ENCODE measurements at regions not wholly inside any gene's neighbourhood (a gene's known extent, or its start where the extent isn't known, plus 50 kb on each side); places are given as distances from the start of the nearest gene placed in this dataset.
"Not testable (repeated sequence)": the region's sequence is repeated elsewhere in the genome, so short reads cannot be mapped to it uniquely, and the experiment has no call there.

DNA sequence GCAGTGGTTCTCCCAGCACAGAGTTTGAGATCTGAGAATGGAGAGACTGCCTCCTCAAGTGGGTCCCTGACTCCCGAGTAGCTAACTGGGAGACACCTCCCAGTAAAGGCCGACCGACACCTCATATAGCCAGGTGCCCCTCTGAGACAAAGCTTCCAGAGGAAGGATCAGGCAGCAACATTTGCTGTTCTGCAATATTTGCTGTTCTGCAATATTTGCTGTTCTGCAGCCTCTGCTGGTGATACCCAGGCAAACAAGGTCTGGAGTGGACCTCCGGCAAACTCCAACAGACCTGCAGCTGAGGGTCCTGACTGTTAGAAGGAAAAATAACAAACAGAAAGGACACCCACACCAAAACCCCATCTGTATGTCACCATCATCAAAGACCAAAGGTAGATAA is 560.2 kb downstream of the SOX5 start:
- intact Hi-C loops (cut with micrococcal nuclease; ENCODE audit: unreplicated experiment); BruUV-seq (replicated peaks); ATAC-seq; H3K4me1 ChIP-seq (ENCODE audit: control insufficient read depth, insufficient read depth, low read length); H3K36me3 ChIP-seq (ENCODE audit: control insufficient read depth in 2 of 2, insufficient read depth in 2 of 2, low read length in 1 of 2); H3K27me3 ChIP-seq (replicated peaks in 1 of 2; ENCODE audit: control insufficient read depth in 2 of 2, insufficient read depth in 2 of 2, low read length in 1 of 2); in situ Hi-C loops (cut with MboI); H2AFZ ChIP-seq (ENCODE audit: control insufficient read depth, low read depth, low read length); SMC1A ChIA-PET (ENCODE audit: uncharacterized antibody, unreplicated experiment); H3K9me3 ChIP-seq (replicated peaks; ENCODE audit: control insufficient read depth, insufficient read depth, low read length); FAIRE-seq; H3K79me2 ChIP-seq (ENCODE audit: control insufficient read depth, insufficient read depth, low read length); H3K27ac ChIP-seq (ENCODE audit: control insufficient read depth, insufficient read depth); H3K4me2 ChIP-seq (ENCODE audit: control insufficient read depth, insufficient read depth); H3K9ac ChIP-seq (ENCODE audit: control insufficient read depth, insufficient read depth, low read length); H3K4me3 ChIP-seq; DNase-seq (ENCODE audit: low read depth, low spot score); RAD21 ChIA-PET (ENCODE audit: unreplicated experiment); H4K20me1 ChIP-seq (ENCODE audit: control insufficient read depth, insufficient read depth); CTCF ChIA-PET; POLR2A ChIA-PET: not testable (repeated sequence)
- 78% methylated on average over 4 of the region's 4 CpGs for WGBS (ENCODE audit: insufficient coverage, insufficient replicate concordance, low lambda C conversion rate, missing lambda C conversion rate)

DNA sequence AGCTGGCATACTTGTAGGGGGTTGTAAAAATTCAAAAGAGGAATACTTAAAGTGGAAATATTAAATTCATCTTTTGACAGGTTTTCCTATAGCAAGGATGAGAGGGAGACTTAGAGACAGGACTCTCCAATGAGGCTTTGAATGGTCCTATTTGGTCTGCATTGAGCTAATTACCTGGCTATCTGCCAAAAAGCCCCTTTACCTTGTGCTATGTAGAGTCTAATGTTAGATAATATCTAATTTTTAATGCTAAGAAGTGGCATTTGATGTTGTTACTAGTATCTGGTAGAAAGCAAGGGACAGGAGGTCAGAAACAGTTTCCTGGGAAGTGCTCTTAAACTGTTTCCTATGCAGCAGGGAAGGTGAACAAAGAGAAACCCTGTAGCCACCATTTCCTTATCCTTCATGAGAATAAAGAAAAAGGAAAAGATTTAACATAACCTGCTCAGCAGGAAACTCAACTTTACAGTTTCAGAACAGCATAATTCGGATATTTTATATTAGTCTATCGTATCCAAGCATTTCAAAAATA is 550.0 kb downstream of the SOX5 start:
- H3K9me3 ChIP-seq (replicated peaks; ENCODE audit: control insufficient read depth, insufficient read depth, low read length) = no peaks in the 10 kb centered on the region
- no peak overlapping the region for H2AFZ ChIP-seq (ENCODE audit: control insufficient read depth, low read depth, low read length)
- H3K4me2 ChIP-seq (ENCODE audit: control insufficient read depth, insufficient read depth) = no peak overlapping the region
- ChIA-PET SMC1A (ENCODE audit: uncharacterized antibody, unreplicated experiment) (no interaction called here), RAD21 (ENCODE audit: unreplicated experiment) (no interaction called here), CTCF (no interaction called here), POLR2A (no interaction called here)
- no TSS peak for BruUV-seq (replicated peaks)
- H3K27me3 ChIP-seq (replicated peaks in 1 of 2; ENCODE audit: control insufficient read depth in 2 of 2, insufficient read depth in 2 of 2, low read length in 1 of 2) = no peaks in the 10 kb centered on the region
- intact Hi-C loops (cut with micrococcal nuclease; ENCODE audit: unreplicated experiment) = no loop called here
- H4K20me1 ChIP-seq (ENCODE audit: control insufficient read depth, insufficient read depth) = no peaks in the 10 kb centered on the region
- no peaks in the 10 kb centered on the region for H3K79me2 ChIP-seq (ENCODE audit: control insufficient read depth, insufficient read depth, low read length)
- no peaks in the 10 kb centered on the region for H3K36me3 ChIP-seq (ENCODE audit: control insufficient read depth in 2 of 2, insufficient read depth in 2 of 2, low read length in 1 of 2)
- ATAC-seq (no peak), DNase-seq (ENCODE audit: low read depth, low spot score) (no peak), FAIRE-seq (no peak)
- 0% methylated on average over 2 of the region's 2 CpGs for WGBS (ENCODE audit: insufficient coverage, insufficient replicate concordance, low lambda C conversion rate, missing lambda C conversion rate)
- H3K9ac ChIP-seq (ENCODE audit: control insufficient read depth, insufficient read depth, low read length) = no peak overlapping the region
- in situ Hi-C loops (cut with MboI) = no loop called here
- H3K4me3 ChIP-seq = no peak overlapping the region
- no peak overlapping the region for H3K27ac ChIP-seq (ENCODE audit: control insufficient read depth, insufficient read depth)
- H3K4me1 ChIP-seq (ENCODE audit: control insufficient read depth, insufficient read depth, low read length) = no peaks in the 10 kb centered on the region
- no peak for TF ChIP-seq EGR1 (IDR thresholded peaks at IDR 0.05; ENCODE audit: borderline replicate concordance in 1 of 2, low read depth in 2 of 2, low read length in 2 of 2)
- TF ChIP-seq, protein P1, sequence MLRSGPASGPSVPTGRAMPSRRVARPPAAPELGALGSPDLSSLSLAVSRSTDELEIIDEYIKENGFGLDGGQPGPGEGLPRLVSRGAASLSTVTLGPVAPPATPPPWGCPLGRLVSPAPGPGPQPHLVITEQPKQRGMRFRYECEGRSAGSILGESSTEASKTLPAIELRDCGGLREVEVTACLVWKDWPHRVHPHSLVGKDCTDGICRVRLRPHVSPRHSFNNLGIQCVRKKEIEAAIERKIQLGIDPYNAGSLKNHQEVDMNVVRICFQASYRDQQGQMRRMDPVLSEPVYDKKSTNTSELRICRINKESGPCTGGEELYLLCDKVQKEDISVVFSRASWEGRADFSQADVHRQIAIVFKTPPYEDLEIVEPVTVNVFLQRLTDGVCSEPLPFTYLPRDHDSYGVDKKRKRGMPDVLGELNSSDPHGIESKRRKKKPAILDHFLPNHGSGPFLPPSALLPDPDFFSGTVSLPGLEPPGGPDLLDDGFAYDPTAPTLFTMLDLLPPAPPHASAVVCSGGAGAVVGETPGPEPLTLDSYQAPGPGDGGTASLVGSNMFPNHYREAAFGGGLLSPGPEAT (IDR thresholded peaks at IDR 0.05; ENCODE audit: low read depth) = no peak
- TF ChIP-seq TARDBP (IDR thresholded peaks at IDR 0.05; ENCODE audit: borderline replicate concordance) = no peak
- TF ChIP-seq ZNF217 (IDR thresholded peaks at IDR 0.05) = no peak
- no peak for TF ChIP-seq MEF2B (IDR thresholded peaks at IDR 0.05; ENCODE audit: partially characterized antibody, poor library complexity, severe bottlenecking)
- TF ChIP-seq JUNB (IDR thresholded peaks at IDR 0.05) = no peak
- no peak for TF ChIP-seq TBL1XR1 (IDR thresholded peaks at IDR 0.05; ENCODE audit: low read depth, low read length)
- TF ChIP-seq MTA2 (IDR thresholded peaks at IDR 0.05; ENCODE audit: low read depth) = no peak
- TF ChIP-seq NFXL1 (IDR thresholded peaks at IDR 0.05; ENCODE audit: borderline replicate concordance) = no peak
- TF ChIP-seq FOXK2 (IDR thresholded peaks at IDR 0.05) = no peak
- no peak for TF ChIP-seq SUPT20H (IDR thresholded peaks at IDR 0.05; ENCODE audit: borderline replicate concordance, control insufficient read depth, low read depth, low read length)
- TF ChIP-seq, protein P2, sequence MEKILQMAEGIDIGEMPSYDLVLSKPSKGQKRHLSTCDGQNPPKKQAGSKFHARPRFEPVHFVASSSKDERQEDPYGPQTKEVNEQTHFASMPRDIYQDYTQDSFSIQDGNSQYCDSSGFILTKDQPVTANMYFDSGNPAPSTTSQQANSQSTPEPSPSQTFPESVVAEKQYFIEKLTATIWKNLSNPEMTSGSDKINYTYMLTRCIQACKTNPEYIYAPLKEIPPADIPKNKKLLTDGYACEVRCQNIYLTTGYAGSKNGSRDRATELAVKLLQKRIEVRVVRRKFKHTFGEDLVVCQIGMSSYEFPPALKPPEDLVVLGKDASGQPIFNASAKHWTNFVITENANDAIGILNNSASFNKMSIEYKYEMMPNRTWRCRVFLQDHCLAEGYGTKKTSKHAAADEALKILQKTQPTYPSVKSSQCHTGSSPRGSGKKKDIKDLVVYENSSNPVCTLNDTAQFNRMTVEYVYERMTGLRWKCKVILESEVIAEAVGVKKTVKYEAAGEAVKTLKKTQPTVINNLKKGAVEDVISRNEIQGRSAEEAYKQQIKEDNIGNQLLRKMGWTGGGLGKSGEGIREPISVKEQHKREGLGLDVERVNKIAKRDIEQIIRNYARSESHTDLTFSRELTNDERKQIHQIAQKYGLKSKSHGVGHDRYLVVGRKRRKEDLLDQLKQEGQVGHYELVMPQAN (conservative IDR thresholded peaks at IDR 0.05) = no peak
- TF ChIP-seq STAT1 (conservative IDR thresholded peaks at IDR 0.05) = no peak
- TF ChIP-seq MTA3 (IDR thresholded peaks at IDR 0.05; ENCODE audit: borderline replicate concordance, low read length) = no peak
- no peak for TF ChIP-seq FOXM1 (IDR thresholded peaks at IDR 0.05; ENCODE audit: low read depth, low read length)
